GM18868 (cell line): ENCODE measurements at regions not wholly inside any gene's neighbourhood (a gene's known extent, or its start where the extent isn't known, plus 50 kb on each side); places are given as distances from the start of the nearest gene placed in this dataset.
"Not testable (repeated sequence)": the region's sequence is repeated elsewhere in the genome, so short reads cannot be mapped to it uniquely, and the experiment has no call there.

Source experiments
- ATAC-seq: cut with Tn5 transposase; IDR thresholded peaks from one replicate; pipeline ENCODE4 v1.9.1; 2021; ENCODE audit warnings: mild to moderate bottlenecking, moderate library complexity; ENCODE audit not compliant: unreplicated experiment

- ATAC-seq: no peak
These were observed 63.7 kb upstream of the SYT4 start for GRCh38 chr18:43341014-43341413.

GRCh38 chr18:43350176-43350575, 72.9 kb upstream of the SYT4 start:
- no peak for ATAC-seq

- no peak for ATAC-seq
These were observed 87.2 kb upstream of the SYT4 start for GRCh38 chr18:43364535-43364934.

GRCh38 chr18:43367895-43368294, 90.6 kb upstream of the SYT4 start:
- ATAC-seq: no peak

GRCh38 chr18:43369311-43369710, 92.0 kb upstream of the SYT4 start:
- not testable (repeated sequence) for ATAC-seq

- ATAC-seq: no peak
These were observed 95.5 kb upstream of the SYT4 start for GRCh38 chr18:43372773-43373172.

- no peak for ATAC-seq
These were observed 102.9 kb upstream of the SYT4 start for GRCh38 chr18:43380104-43380672.

- no peak for ATAC-seq
These were observed 105.5 kb upstream of the SYT4 start for GRCh38 chr18:43382641-43383403.

- no peak for ATAC-seq
These were observed 111.9 kb upstream of the SYT4 start for GRCh38 chr18:43389163-43389562.

- no peak for ATAC-seq
These were observed 114.9 kb upstream of the SYT4 start for GRCh38 chr18:43392168-43392567.

GRCh38 chr18:43393174-43393573, 115.9 kb upstream of the SYT4 start:
- ATAC-seq: no peak

- no peak for ATAC-seq
These were observed 119.0 kb upstream of the SYT4 start for GRCh38 chr18:43396266-43396665.

- no peak for ATAC-seq
These were observed 121.3 kb upstream of the SYT4 start for GRCh38 chr18:43398601-43399000.

GRCh38 chr18:43405097-43405496, 127.8 kb upstream of the SYT4 start:
- no peak for ATAC-seq

- ATAC-seq: no peak
These were observed 136.7 kb upstream of the SYT4 start for GRCh38 chr18:43414006-43414405.

- no peak for ATAC-seq
These were observed 142.8 kb upstream of the SYT4 start for GRCh38 chr18:43420091-43420490.

GRCh38 chr18:43420950-43421349, 143.7 kb upstream of the SYT4 start:
- no peak for ATAC-seq

GRCh38 chr18:43422518-43422917, 145.2 kb upstream of the SYT4 start:
- no peak for ATAC-seq

GRCh38 chr18:43435851-43436250, 158.6 kb upstream of the SYT4 start:
- ATAC-seq: no peak

- no peak for ATAC-seq
These were observed 164.8 kb upstream of the SYT4 start for GRCh38 chr18:43442131-43442530.

- ATAC-seq: no peak
These were observed 165.3 kb upstream of the SYT4 start for GRCh38 chr18:43442571-43442970.

GRCh38 chr18:43465483-43465882, 188.2 kb upstream of the SYT4 start:
- ATAC-seq: no peak

GRCh38 chr18:43471873-43472272, 194.6 kb upstream of the SYT4 start:
- ATAC-seq: no peak
